SK-MEL-5 (cell line): ENCODE measurements at regions not wholly inside any gene's neighbourhood (a gene's known extent, or its start where the extent isn't known, plus 50 kb on each side); places are given as distances from the start of the nearest gene placed in this dataset.
"Not testable (repeated sequence)": the region's sequence is repeated elsewhere in the genome, so short reads cannot be mapped to it uniquely, and the experiment has no call there.

Source experiments
- DNase-seq: peaks from one replicate; pipeline ENCODE4 v3.0.0-alpha.2; 2016; ENCODE audit warnings: low read depth, low spot score
- in situ Hi-C: cut with HindIII; loops from 2 replicates; pipeline ENCODE4 v1.10.0; 2016; ENCODE audit warnings: low sequenced_read_pairs, high pct_unique_total_duplicates, low pct_unique_long_range_greater_than_20kb

DNA sequence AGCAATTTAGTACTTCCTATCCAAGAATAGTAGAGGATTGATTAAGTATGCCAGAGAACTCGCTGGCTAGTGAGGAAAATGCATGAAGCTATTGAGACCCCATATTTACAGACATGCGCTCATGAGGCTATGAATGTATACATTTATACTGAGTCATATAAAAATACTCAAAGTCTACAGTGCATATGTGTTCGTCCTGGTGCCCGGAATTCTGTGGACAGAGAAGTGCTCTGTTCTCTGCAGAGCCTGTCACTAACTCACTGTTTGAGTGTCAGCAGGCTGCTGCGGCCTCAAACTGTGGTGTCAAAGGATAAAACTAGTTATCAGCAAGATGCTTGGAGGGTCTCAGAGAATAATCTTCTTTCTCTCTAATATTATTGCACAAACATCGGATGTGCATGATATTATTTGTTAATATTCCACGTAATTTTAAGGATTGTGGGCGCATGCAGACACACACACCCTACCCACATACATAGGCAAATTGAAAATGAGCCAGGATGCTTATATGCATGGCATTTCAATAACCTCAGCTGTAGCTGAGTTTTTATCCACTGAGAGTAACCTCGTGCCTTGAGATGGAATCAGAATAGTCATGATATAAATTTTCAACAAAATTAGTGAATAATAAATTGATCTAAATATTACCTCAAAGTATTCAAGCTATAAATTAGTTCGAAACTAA is 50.0 kb upstream of the TSC22D2 start:
- in situ Hi-C loops: no loop called here
- peak; percentile 79 for DNase-seq

DNA sequence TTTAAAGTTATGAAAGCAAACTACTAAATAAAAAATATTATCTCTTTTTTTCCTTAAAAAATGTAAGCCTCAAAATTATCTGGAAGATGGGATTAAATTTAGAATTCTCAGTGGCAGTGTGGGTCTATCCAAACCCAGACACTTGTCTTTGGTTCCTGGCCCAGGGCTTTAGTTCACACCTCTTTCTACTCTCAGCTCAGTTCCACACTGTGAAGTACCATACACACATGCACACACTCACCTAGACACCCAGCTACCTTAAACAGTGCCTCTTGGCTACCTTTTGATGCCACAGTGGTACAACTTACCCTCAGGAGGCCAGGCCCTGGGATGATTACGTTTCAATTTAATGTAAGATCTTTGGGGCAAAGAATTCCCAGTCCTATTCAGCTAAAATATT is 51.0 kb upstream of the TSC22D2 start:
- in situ Hi-C loops: no loop called here
- no peak for DNase-seq

DNA sequence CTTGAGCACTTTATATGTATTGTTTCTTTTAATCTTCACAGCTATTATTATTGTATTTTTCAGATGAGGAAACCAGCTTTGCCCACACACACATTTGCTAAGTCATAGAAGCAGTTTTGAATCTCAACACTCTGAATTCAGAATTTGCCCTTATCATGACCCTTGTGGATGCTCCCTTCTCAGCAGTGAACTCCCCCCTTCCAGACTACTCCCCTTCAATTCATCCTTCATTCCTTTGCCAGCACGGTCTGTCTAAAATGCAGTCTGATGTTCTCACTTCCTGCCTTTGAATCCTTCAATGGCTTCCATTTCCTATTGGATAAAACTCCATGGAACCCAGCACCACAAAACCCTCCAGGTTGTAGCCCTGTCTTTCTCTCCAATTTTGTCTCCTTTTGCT is 52.5 kb upstream of the TSC22D2 start:
- in situ Hi-C loops: no loop called here
- no peak for DNase-seq

DNA sequence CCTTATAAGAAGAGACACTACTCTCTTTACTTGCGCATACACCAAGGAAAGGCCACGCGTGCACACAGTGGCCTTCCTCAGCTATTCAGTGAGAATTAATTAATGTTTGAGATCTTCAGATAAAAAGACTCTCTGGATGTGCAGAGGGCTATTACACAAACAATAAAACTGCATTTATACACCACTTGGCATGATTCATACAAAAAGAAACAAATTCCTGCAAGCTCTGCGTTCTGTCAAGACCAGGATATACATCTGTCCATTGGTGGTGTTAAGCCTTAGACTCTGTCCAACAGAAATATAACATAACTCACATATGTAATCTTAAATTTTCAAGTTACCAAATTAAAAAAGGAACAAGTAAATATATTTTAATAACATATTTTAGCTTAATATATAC is 55.2 kb upstream of the TSC22D2 start:
- no peak for DNase-seq
- in situ Hi-C loops: no loop called here

DNA sequence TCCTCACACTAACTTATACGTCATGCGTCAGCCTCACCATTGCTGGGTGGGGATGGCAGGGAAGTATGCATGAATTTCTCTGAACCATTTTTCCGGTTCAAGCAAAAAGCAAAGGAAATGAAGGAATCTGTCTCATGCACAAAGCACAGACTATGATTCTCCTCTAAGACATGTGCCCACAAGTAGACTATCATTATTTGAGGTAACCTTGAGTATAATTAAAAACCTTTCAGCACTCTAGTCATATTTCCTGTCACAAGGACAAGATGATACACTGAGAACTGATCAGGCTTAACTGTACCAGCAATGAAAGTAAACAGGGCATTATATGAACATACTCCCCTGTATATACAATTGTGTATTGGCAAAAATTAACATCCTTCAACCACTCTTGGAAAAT is 56.7 kb upstream of the TSC22D2 start:
- in situ Hi-C loops: no loop called here
- peak; percentile 33 for DNase-seq

DNA sequence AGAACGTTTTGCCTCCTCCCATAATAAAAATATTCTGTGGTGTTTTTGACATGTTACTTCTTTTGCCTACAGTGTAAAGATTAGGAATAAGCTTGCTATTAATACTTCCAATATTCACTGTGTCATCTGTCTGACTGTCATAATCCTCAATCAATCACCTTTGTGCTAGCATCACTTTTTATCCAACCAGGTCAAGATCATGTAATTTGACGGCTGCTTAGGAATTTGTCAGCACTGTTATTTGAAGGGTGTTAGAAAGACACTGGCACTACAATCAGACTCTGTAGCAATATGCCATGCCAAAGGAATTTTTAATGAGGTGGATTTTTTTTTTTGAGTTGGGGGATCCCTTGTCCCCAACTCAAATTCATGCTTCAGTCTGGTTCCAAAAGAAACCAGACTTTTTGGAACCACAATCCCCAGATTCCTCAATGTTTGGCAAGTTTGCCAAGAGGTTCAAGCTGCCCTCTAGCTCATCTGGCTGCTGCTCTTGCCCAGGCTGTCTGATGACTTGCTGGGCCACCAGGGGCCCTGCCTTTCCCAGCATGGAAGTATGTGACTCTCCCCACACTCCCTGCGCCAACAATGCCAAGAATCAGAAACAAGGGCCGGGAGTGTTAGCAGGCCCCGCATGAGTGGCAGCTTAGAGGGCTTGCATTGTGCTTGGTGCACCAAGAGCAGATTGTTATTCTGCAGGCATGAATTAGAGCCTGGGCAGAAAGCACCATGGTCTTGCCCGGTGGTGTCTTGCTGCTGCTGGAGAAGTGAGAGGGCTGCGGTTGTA is 58.6 kb upstream of the TSC22D2 start:
- in situ Hi-C loops: no loop called here
- peak; percentile 89 for DNase-seq

DNA sequence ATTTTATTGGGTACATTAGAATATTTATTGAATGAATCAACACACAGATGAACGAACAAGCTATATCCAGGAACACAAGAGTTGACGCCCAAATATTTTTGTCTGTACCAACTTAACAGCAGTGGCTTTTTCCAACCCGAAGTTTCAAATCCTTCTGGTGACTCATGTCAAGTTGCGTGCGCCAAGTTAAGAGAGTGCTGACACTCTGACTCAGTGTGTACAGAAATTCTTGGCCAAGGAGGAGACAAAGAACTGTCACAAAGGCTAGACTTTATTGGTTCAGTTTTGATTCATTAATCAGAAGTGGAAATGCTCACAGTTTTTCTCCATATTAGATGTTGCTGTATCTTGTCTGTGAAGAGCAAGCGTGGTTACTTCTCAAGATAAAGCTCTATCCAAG is 59.6 kb upstream of the TSC22D2 start:
- in situ Hi-C loops: no loop called here
- DNase-seq: peak; percentile 49

DNA sequence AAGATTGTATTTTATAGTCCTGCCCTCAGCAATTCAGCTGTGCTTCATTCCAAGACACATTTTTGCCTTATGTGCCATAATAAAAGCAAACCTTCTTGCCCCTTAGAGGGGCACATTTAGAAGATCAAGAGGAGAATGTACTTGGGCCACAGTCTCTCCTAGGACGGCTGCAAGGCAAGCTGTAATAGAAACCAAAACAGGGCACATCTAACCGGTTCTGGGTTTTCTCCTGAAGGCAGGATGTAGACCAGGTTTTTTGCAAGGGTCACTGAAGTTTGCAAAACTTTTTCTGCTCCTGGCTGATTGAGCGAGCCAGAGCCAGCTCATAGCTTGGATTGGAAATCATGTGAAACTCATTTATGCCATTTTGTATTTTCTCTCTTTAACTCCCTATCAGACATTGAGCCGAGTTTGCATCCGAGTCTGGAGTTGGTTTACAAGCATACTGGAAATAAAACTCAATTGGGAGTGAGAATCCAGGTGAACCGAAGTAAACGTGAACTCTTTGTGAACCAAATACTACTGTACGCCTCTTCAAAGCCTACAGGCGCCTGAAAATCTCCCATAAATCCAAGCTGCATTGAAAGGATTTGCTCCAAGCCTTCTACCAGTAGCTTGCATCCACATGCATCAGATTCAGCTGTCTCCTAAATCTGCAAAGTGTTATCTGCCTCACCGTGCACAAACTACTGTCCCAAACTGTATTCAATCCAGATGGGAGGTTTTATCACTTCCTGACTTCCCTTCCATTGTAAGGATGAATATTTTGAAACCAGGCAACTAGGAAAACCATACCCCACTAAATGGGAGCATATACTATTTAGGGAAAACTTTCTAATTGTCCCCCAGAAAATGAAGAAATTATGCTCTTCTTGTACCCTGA is 60.9 kb upstream of the TSC22D2 start:
- in situ Hi-C loops: no loop called here
- no peak for DNase-seq

DNA sequence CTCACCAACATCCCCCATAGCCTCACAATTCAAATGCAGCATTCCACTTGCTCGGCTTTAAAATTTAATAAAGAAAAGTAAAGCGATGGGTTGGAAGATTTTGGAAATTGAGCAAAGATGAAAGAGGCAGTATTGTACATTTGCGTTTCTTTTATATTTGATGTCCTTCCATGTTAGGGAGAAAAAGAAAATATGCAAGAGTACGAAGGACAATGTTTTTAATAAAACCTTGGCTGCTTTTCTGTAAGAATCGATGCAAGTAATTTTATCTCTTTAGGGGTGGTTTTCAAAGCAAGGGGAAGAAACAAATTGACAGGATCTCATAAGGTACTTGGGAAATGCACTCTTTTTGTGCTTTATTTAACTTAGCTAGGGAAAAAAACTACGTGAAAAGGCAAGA is 61.8 kb upstream of the TSC22D2 start:
- DNase-seq: no peak
- in situ Hi-C loops: no loop called here

DNA sequence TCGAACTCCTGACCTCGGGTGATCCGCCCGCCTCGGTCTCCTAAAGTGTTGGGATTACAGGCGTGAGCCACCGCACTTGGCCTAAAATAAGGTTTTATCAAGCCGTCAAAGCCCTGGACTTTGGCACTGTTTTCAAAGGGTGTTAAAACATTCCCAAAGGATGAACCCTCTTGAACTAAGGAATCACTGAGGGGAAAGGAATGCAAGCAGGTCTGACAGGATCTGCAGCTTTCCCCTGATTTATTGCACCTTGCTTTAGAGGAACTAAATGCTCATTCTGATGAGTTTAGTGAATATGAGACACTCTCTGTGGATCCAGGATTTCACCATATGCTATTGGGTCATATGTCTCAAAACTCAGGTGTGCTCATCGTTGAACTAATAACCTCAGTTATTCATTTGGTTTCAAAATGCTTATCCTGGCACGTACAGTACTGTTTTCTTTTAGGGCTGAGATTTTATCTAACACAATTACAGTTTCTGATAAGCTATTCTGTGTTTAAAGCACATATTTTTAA is 63.0 kb upstream of the TSC22D2 start:
- DNase-seq: no peak
- in situ Hi-C loops: no loop called here

DNA sequence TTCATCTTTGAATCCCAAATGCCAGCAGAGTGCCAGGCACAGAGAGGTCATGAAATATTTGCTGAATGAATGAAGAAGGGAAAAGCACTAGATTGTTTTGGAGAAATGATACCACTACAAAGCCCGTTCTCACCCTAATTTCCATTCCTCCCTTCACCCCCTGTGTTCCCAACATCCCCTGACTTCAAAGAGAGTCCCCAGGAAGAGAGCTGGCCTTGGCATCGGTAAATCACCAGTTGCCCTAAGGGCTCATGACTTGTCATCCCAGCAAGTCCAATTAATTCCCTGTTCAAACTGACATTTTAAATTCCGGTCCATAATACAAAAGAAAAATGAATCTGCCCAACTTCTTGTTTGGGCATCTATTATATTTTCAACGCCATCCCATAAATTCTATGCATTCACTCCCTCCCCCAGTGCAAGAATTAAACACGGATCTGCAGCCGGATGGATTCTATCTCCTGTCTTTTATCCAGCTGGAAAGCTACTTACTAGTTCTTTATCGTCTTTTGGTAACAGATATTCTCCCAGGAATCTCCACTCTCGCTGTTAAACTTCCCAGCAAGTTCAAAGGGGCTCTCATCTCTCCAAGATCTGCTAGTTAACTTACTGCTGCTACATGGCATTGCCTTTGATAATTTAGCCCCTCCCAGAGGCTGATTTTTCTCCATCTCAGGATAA is 63.9 kb upstream of the TSC22D2 start:
- in situ Hi-C loops: no loop called here
- DNase-seq: no peak

DNA sequence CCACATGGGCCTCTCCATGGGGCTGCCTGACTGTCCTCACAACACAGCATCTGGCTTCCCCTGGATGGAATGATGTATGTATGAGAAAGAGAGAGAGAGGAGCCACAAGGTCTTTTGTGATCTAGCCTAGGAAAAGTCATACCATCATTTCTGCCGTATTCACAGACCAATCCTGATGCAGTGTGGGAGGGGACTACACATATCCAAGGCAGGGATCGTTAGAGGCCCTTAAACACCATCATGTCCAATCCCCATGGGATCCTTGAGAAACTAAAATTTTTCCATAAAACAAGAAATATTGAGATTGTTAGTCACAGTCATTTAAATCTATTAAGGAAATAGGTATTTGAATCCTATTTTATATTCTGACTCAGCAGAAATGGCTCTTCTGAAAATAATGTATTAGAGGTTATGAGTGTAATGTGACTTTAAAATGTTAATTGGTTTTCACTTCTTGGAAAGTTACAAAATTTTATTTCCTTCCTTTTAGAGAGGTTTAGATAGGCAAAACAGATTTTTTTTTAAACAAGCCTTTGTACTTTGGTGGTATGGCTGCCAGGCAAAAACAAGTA is 65.1 kb upstream of the TSC22D2 start:
- in situ Hi-C loops: no loop called here

DNA sequence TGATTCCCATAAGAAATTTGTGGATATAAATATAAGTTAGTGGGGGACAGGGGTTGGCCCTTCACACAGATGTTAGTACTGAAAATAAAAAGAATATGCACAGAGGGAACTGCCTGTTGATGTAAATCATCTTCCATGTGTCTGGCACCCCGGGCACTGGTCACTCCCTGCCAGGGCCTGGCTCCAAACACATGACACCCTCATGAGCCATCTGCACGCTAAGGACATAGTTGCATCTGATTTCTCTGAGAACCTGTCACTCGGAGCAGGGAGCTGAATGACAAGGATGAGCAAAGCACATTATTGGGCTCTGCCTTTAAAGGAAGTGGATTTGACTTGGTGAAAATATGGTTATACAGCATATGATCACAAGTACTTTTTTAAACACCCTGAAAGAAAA is 66.2 kb upstream of the TSC22D2 start:
- peak; percentile 43 for DNase-seq
- in situ Hi-C loops: no loop called here

More for the DNA sequence above, 65.1 kb upstream of the TSC22D2 start:
- DNase-seq: no peak

DNA sequence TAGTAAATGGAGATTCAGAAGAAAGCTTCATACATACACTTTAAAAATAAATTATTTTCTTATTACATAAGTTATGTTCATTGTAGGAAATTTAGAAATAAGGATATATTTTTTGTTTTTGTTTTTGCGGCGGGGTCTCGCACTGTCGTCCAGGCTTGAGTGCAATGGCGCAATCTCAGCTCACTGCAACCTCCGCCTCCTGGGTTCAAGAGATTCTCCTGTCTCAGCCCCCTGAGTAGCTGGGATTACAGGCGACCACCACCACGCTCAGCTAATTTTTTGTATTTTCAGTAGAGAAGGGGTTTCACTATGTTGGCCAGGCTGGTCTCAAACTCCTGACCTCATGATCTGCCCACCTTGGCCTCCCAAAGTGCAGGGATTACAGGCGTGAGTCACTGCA is 71.7 kb upstream of the TSC22D2 start:
- in situ Hi-C loops: loop anchor here (5.0 kb wide), 1 partner anchor 66 kb away; no protein-coding TSS in a partner anchor
- DNase-seq: not testable (repeated sequence)

DNA sequence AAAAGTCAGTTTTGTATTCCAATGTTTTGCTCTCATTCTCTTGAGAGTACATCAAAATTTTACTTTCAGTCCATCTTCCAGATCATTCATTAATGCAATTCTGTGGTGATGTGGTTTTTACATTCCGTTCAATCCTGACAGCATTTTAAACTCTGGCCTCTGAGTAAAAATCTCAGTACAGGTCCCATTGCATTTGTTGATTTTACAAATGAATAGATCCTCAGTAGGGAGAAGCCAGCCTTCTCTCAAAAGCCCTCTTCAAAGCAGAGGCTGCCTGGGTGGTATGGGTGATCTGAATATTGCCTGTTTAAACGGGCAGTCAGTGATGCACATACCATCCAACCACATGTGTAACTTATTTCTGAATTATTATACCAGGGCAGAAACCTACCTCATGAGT is 72.5 kb upstream of the TSC22D2 start:
- DNase-seq: peak; percentile 70
- in situ Hi-C loops: loop anchor here (5.0 kb wide), 1 partner anchor 67 kb away; no protein-coding TSS in a partner anchor

DNA sequence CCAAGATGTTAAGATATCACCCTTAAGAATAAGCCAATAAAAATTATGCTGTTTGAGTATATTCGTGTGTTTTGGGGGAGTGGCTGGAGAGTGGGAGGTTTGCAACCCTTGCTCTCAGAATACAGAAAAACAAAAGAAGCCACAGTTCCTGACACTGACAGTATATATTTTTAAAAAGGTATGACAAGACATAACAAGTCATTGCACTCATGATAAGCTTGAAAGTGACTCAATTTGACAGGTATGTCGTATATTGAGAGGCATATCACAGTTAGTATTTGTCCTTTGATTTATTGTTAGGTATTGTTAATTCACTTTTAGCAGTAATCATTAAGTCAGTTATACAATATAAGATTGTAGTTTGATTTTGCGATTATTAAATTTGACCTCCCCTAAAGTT is 73.1 kb upstream of the TSC22D2 start:
- in situ Hi-C loops: loop anchor here (5.0 kb wide), 1 partner anchor 67 kb away; no protein-coding TSS in a partner anchor
- DNase-seq: no peak

DNA sequence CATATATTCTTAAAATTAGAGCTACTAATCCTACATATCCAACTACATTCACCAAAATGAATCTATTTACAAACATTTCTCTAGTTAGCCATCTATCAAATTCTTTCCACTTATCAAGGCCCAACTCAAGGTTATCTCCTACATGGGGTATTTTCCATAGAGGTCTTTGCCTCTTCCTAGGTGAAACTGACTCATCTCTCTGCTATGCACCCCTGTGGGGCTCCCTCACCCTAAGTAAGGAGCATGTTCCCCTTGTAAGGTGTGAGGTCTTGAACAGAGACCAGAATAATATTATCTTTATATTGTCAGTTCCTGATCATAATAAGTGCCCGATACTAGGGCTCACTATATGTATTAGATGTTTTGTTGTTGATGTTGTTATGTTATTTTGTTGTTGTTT is 74.6 kb upstream of the TSC22D2 start:
- in situ Hi-C loops: no loop called here
- no peak for DNase-seq
